Epithelial cell of proximal tubule (primary cell): ENCODE measurements at regions not wholly inside any gene's neighbourhood (a gene's known extent, or its start where the extent isn't known, plus 50 kb on each side); places are given as distances from the start of the nearest gene placed in this dataset.

Source experiments
- DNase-seq: peaks from one replicate; pipeline ENCODE4 v3.0.0-alpha.2; 2011; ENCODE audit warnings: low read depth
- H3K4me3 ChIP-seq: 2 replicates; pipeline ENCODE4 v1.5.1; 2011; ENCODE audit warnings: low read depth, mild to moderate bottlenecking, low read length
- CTCF ChIP-seq: conservative IDR thresholded peaks from 2 replicates; pipeline ENCODE4 v1.5.1; 2012; ENCODE audit warnings: low read depth, mild to moderate bottlenecking, low read length

- DNase-seq: no peak
- TF ChIP-seq CTCF: no peak
- no peak overlapping the region for H3K4me3 ChIP-seq
These were observed 106.4 kb downstream of the SLC24A2 start for GRCh38 chr9:19682397-19682796.

GRCh38 chr9:19681846-19682245 is 107.0 kb downstream of the SLC24A2 start:
- no peak overlapping the region for H3K4me3 ChIP-seq
- no peak for DNase-seq
- no peak for TF ChIP-seq CTCF

GRCh38 chr9:19677924-19678323 is 110.9 kb downstream of the SLC24A2 start:
- DNase-seq: no peak
- no peak for TF ChIP-seq CTCF
- no peak overlapping the region for H3K4me3 ChIP-seq

GRCh38 chr9:19675492-19675891 is 113.3 kb downstream of the SLC24A2 start:
- no peak for DNase-seq
- no peak overlapping the region for H3K4me3 ChIP-seq
- no peak for TF ChIP-seq CTCF

- no peak for TF ChIP-seq CTCF
- no peak for DNase-seq
- no peak overlapping the region for H3K4me3 ChIP-seq
These were observed 122.3 kb downstream of the SLC24A2 start for GRCh38 chr9:19666575-19666974.

- no peak for DNase-seq
- no peak for TF ChIP-seq CTCF
- H3K4me3 ChIP-seq: no peak overlapping the region
These were observed 123.5 kb downstream of the SLC24A2 start for GRCh38 chr9:19665146-19665863.

- no peak for TF ChIP-seq CTCF
- H3K4me3 ChIP-seq: no peak overlapping the region
- no peak for DNase-seq
These were observed 125.3 kb downstream of the SLC24A2 start for GRCh38 chr9:19663570-19663969.
